H1 (cell line): ENCODE measurements at regions not wholly inside any gene's neighbourhood (a gene's known extent, or its start where the extent isn't known, plus 50 kb on each side); places are given as distances from the start of the nearest gene placed in this dataset.

Experiments used
- CTCF ChIA-PET: fragments of 300-600 bp; sonication (Branson Sonifier 250); formaldehyde crosslinking; loops from one replicate; lab custom pipeline; 2021; ENCODE audit not compliant: partially characterized antibody; lab: Charles Lee
- POLR2A ChIA-PET: fragments of 300-600 bp; sonication (Branson Sonifier 250); formaldehyde crosslinking; loops from one replicate; lab custom pipeline; 2021; ENCODE audit warnings: inconsistent platforms; ENCODE audit not compliant: partially characterized antibody; lab: Charles Lee
- DNase-seq, 2 experiments: peaks; one replicate each; pipeline versions ENCODE4 v3.0.0 to v3.0.0-alpha.2; 2010 to 2022; ENCODE audit warnings: low spot score in 2 of 2, low read depth in 1 of 2, mixed read lengths in 1 of 2
- FAIRE-seq: peaks from 2 replicates; lab custom pipeline; 2011; peaks lifted over from hg19 to GRCh38; lab: Jason Lieb, UNC
- H2AFZ ChIP-seq: 2 replicates; pipeline ENCODE4 v1.8.1; 2012; ENCODE audit warnings: low read length, inconsistent platforms
- H2AK5ac ChIP-seq: 2 replicates; pipeline ENCODE4 v1.6.1; 2013; ENCODE audit warnings: low read depth, low read length
- H2BK120ac ChIP-seq: replicated peaks from 2 replicates; pipeline ENCODE3; 2013; ENCODE audit warnings: low read depth, low read length, inconsistent platforms
- H2BK12ac ChIP-seq: 2 replicates; pipeline ENCODE4 v1.6.1; 2013; ENCODE audit warnings: low read depth, low read length
- H2BK15ac ChIP-seq: 2 replicates; pipeline ENCODE4 v1.6.1; 2013; ENCODE audit warnings: low read length
- H2BK20ac ChIP-seq: 2 replicates; pipeline ENCODE4 v1.6.1; 2013; ENCODE audit warnings: low read length
- H2BK5ac ChIP-seq: 2 replicates; pipeline ENCODE4 v1.6.1; 2013; ENCODE audit warnings: low read depth, low read length
- H3K14ac ChIP-seq: 2 replicates; pipeline ENCODE4 v1.6.1; 2013; ENCODE audit warnings: inconsistent platforms; ENCODE audit not compliant: insufficient read length
- H3K18ac ChIP-seq: 2 replicates; pipeline ENCODE4 v1.6.1; 2013; ENCODE audit warnings: low read length; ENCODE audit errors: extremely low read depth
- H3K23ac ChIP-seq: 2 replicates; pipeline ENCODE4 v1.6.1; 2013; ENCODE audit warnings: inconsistent platforms; ENCODE audit not compliant: insufficient read length
- H3K23me2 ChIP-seq: 2 replicates; pipeline ENCODE4 v1.6.1; 2013; ENCODE audit warnings: low read depth, low read length
- H3K27ac ChIP-seq: 2 replicates; pipeline ENCODE4 v1.6.1; 2011; ENCODE audit warnings: low read depth, low read length, inconsistent platforms
- H3K27me3 ChIP-seq, 4 experiments: replicated peaks in 1 of 4; 1 replicate in 1 of 4; 2 replicates in 3 of 4; pipeline versions ENCODE4 v1.6.1 to v1.8.1; 2011 to 2013; ENCODE audit warnings: low read length in 3 of 4, mild to moderate bottlenecking in 3 of 4, inconsistent platforms in 2 of 4, mixed read lengths in 2 of 4, moderate library complexity in 1 of 4; ENCODE audit not compliant: control insufficient read depth in 3 of 4, insufficient read depth in 3 of 4; ENCODE audit errors: extremely low read depth in 1 of 4
- H3K36me3 ChIP-seq, 4 experiments: 2 replicates each; pipeline versions ENCODE4 v1.6.1 to v1.8.1; 2011 to 2013; ENCODE audit warnings: mild to moderate bottlenecking in 4 of 4, low read length in 3 of 4, moderate library complexity in 2 of 4, control low read depth in 1 of 4, inconsistent platforms in 1 of 4; ENCODE audit not compliant: insufficient read depth in 4 of 4, control insufficient read depth in 2 of 4
- H3K4ac ChIP-seq: replicated peaks from 2 replicates; pipeline ENCODE3; 2013; ENCODE audit warnings: low read length, low read depth, mixed read lengths, inconsistent platforms; ENCODE audit not compliant: insufficient read length
- H3K4me1 ChIP-seq, 4 experiments: replicated peaks in 1 of 4; 1 replicate in 1 of 4; 2 replicates in 3 of 4; pipeline versions ENCODE4 v1.6.1 to v1.8.1; 2011 to 2013; ENCODE audit warnings: low read length in 3 of 4, inconsistent platforms in 2 of 4, mixed read lengths in 1 of 4; ENCODE audit not compliant: insufficient read depth in 4 of 4, control insufficient read depth in 3 of 4
- H3K4me2 ChIP-seq, 2 experiments: 2 replicates each; pipeline versions ENCODE4 v1.6.1 to v1.8.1; 2011 to 2013; ENCODE audit warnings: low read depth in 2 of 2, low read length in 2 of 2, control low read depth in 1 of 2, inconsistent platforms in 1 of 2, mild to moderate bottlenecking in 1 of 2; ENCODE audit not compliant: insufficient read depth in 1 of 2
- H3K4me3 ChIP-seq, 4 experiments: fragments of 200-600, 300-600 bp in 1 of 4; sonication (generic), shearing (Covaris generic), sonication (Bioruptor Twin) in 1 of 4; 2 replicates each; pipeline versions ENCODE4 v1.5.1 to v1.8.1; 2011 to 2016; ENCODE audit warnings: low read length in 4 of 4, low read depth in 3 of 4, control low read depth in 2 of 4, inconsistent platforms in 2 of 4, mild to moderate bottlenecking in 2 of 4, mixed read lengths in 1 of 4, moderate library complexity in 1 of 4; ENCODE audit not compliant: insufficient read depth in 2 of 4; ENCODE audit errors: extremely low read depth in 1 of 4
- H3K56ac ChIP-seq: replicated peaks from 2 replicates; pipeline ENCODE3; 2013; ENCODE audit warnings: low read depth, mild to moderate bottlenecking, mixed read lengths, low read length, inconsistent platforms; ENCODE audit not compliant: insufficient read length
- H3K79me1 ChIP-seq: 2 replicates; pipeline ENCODE4 v1.6.1; 2013; ENCODE audit warnings: low read depth, low read length, control low read depth
- H3K79me2 ChIP-seq, 2 experiments: 2 replicates each; pipeline versions ENCODE4 v1.6.1 to v1.8.1; 2012 to 2013; ENCODE audit warnings: low read length in 2 of 2, mild to moderate bottlenecking in 2 of 2, inconsistent platforms in 1 of 2; ENCODE audit not compliant: insufficient read depth in 2 of 2, control insufficient read depth in 1 of 2
- H3K9ac ChIP-seq, 4 experiments: replicated peaks in 1 of 4; 1 replicate in 1 of 4; 2 replicates in 3 of 4; pipeline versions ENCODE4 v1.6.1 to v1.8.1; 2011 to 2013; ENCODE audit warnings: low read depth in 3 of 4, low read length in 3 of 4, control low read depth in 2 of 4, mild to moderate bottlenecking in 2 of 4, moderate library complexity in 2 of 4, inconsistent platforms in 1 of 4; ENCODE audit errors: extremely low read depth in 1 of 4
- H3K9me3 ChIP-seq, 2 experiments: 2 replicates each; pipeline versions ENCODE4 v1.6.1 to v1.8.1; 2012 to 2013; ENCODE audit warnings: mild to moderate bottlenecking in 2 of 2, moderate library complexity in 2 of 2, control low read depth in 1 of 2, inconsistent platforms in 1 of 2, low read depth in 1 of 2, low read length in 1 of 2, mixed read lengths in 1 of 2; ENCODE audit not compliant: insufficient read depth in 2 of 2
- H4K20me1 ChIP-seq, 2 experiments: replicated peaks in 1 of 2; 2 replicates each; pipeline versions ENCODE3 to v1.8.1; 2011 to 2013; ENCODE audit warnings: inconsistent platforms in 2 of 2, low read length in 2 of 2, mild to moderate bottlenecking in 1 of 2; ENCODE audit not compliant: insufficient read depth in 2 of 2, control insufficient read depth in 1 of 2
- H4K5ac ChIP-seq: 2 replicates; pipeline ENCODE4 v1.6.1; 2013; ENCODE audit warnings: low read length, low read depth, mixed read lengths, inconsistent platforms; ENCODE audit not compliant: insufficient read length
- H4K8ac ChIP-seq: 2 replicates; pipeline ENCODE4 v1.8.0; 2013; ENCODE audit warnings: mild to moderate bottlenecking, moderate library complexity, low read length, inconsistent platforms; ENCODE audit not compliant: insufficient read depth; ENCODE audit errors: extremely low read depth
- H4K91ac ChIP-seq: replicated peaks from 2 replicates; pipeline ENCODE3; 2013; ENCODE audit warnings: low read length, mixed read lengths, inconsistent platforms; ENCODE audit not compliant: insufficient read length
- SIX5 ChIP-seq: IDR thresholded peaks from 2 replicates; pipeline ENCODE4 v1.6.1; 2011; ENCODE audit warnings: mild to moderate bottlenecking, low read depth, low read length
- TAF7 ChIP-seq: optimal IDR thresholded peaks from 2 replicates; pipeline ENCODE3; 2011; ENCODE audit warnings: low read depth, mild to moderate bottlenecking, inconsistent platforms, low read length, moderate library complexity, borderline replicate concordance
- WGBS, 2 experiments: shearing (Covaris generic) in 1 of 2; methylation state at CpG; one replicate each; pipeline versions ENCODE4 v1.1.6 to v1.1.7; 2013 to 2015; ENCODE audit warnings: low lambda C conversion rate in 2 of 2, mixed read lengths in 2 of 2, inconsistent platforms in 1 of 2, low coverage in 1 of 2, missing lambda C conversion rate in 1 of 2; ENCODE audit not compliant: insufficient replicate concordance in 2 of 2, insufficient coverage in 1 of 2, insufficient read length in 1 of 2; ENCODE audit errors: extremely low coverage in 1 of 2, missing lambda C conversion rate in 1 of 2; 5-methylcytosine and 5-hydroxymethylcytosine counted together

DNA sequence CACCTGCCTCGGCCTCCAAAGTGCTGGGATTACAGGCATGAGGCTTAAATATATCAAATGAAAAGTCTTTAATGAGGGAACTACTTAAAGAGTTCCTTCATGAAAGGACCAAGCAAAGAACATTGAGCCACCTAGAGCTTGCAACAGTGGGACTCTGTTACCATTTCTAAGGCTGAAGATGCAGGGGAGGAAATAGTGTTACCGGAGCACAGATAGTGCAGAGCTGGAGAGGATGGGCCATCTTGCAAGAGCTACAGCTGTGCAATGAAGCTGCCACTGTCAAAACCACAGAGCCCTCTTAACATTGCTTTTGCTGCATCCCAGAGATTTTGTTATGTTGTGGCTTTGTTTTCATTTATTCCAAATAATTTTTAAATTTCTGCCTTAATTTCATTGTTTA, 77.1 kb upstream of the NAA35 start:
- Histone ChIP-seq H2AK5ac (no peak overlapping the region), H3K36me3 (no peaks in the 10 kb centered on the region), H2BK120ac (no peak overlapping the region), H3K23ac (no peak overlapping the region), H3K56ac (no peak overlapping the region), H3K9me3 (no peaks in the 10 kb centered on the region), H2BK5ac (no peak overlapping the region), H3K4me2 (no peak overlapping the region), H3K14ac (no peak overlapping the region), H3K18ac (no peak overlapping the region), H2BK20ac (peak overlapping the region; percentile 80; the same call in 1 of the 2 replicates), H2AFZ (no peak overlapping the region), H3K27ac (no peak overlapping the region), H3K4ac (no peak overlapping the region), H3K79me1 (no peaks in the 10 kb centered on the region), H4K20me1 (no peaks in the 10 kb centered on the region), H3K4me3 (no peak overlapping the region), H4K91ac (no peak overlapping the region), H3K79me2 (no peaks in the 10 kb centered on the region), H4K5ac (no peak overlapping the region), H3K27me3 (no peaks in the 10 kb centered on the region), H3K9ac (no peak overlapping the region), H2BK12ac (no peak overlapping the region), H2BK15ac (no peak overlapping the region), H4K8ac (no peak overlapping the region), H3K4me1 (peaks cover 2 to 12% (median 5%) of the 10 kb centered on the region in 4 experiments; a peak in 3 of 7 replicates), H3K23me2 (no peaks in the 10 kb centered on the region; the same call in 1 of the 2 replicates)
- DNase-seq (no peak), FAIRE-seq (no peak)
- ChIA-PET CTCF (no interaction called here), POLR2A (no interaction called here)
- TF ChIP-seq SIX5 (no peak), TAF7 (no peak)
- WGBS, 2 experiments, result 92% methylated on average over 2 of the region's 2 CpGs; no CpG with 5 or more reads in 1 of the 2 experiments
